K562 (cell line): ENCODE measurements at regions not wholly inside any gene's neighbourhood (a gene's known extent, or its start where the extent isn't known, plus 50 kb on each side); places are given as distances from the start of the nearest gene placed in this dataset.

Experiments
- ATAC-seq: fragments of 200-7000 bp; cut with Tn5 transposase; 3 replicates; pipeline ENCODE4 v1.9.1; 2020; ENCODE audit warnings: moderate library complexity
- BruUV-seq: library from RNA; stranded (reverse); fragments of 400-500 nt; replicated peaks from 2 replicates; lab custom pipeline; 2021; lab: Mats Ljungman, UMichigan
- CTCF ChIA-PET: fragments of 300-600 bp; formaldehyde crosslinking; extraction: SDS; loops from one replicate; lab custom pipeline; 2021; ENCODE audit warnings: low intra/inter-chr PET ratio; lab: Yijun Ruan, JAX
- POLR2A ChIA-PET: fragments of 300-600, 350-650 bp; sonication (Branson Sonifier 250); formaldehyde crosslinking; extraction: SDS; loops from one replicate; lab custom pipeline; 2021; ENCODE audit warnings: antibody characterized with exemption, inconsistent platforms; lab: Yijun Ruan, JAX
- DNase-seq, 4 experiments: peaks; one replicate each; pipeline versions ENCODE4 v3.0.0 to v3.0.0-alpha.2; 2011 to 2018; ENCODE audit warnings: low spot score in 3 of 4, mixed read lengths in 3 of 4; ENCODE audit errors: extremely low read depth in 1 of 4
- FAIRE-seq: peaks from 2 replicates; lab custom pipeline; 2011; peaks lifted over from hg19 to GRCh38; lab: Jason Lieb, UNC
- H2AFZ ChIP-seq: 2 replicates; pipeline ENCODE4 v1.6.0; 2011; ENCODE audit warnings: low read depth, low read length, control low read depth, inconsistent platforms
- H3K27ac ChIP-seq: fragments of 200-600 bp; 3 replicates; pipeline ENCODE4 v1.8.0; 2011; ENCODE audit warnings: low read depth, mild to moderate bottlenecking, control low read depth, inconsistent platforms, low read length, moderate library complexity, mixed read lengths; ENCODE audit errors: extremely low read depth
- H3K27me3 ChIP-seq, 2 experiments: fragments of 300-600 bp in 1 of 2; 2 replicates in 1 of 2; 3 replicates in 1 of 2; pipeline versions ENCODE4 v1.6.0 to v1.8.0; 2011; ENCODE audit warnings: inconsistent platforms in 2 of 2, low read length in 2 of 2, mild to moderate bottlenecking in 1 of 2, mixed read lengths in 1 of 2, moderate library complexity in 1 of 2; ENCODE audit not compliant: control insufficient read depth in 2 of 2, insufficient read depth in 2 of 2
- H3K36me3 ChIP-seq: fragments of 300-600 bp; 3 replicates; pipeline ENCODE4 v1.8.0; 2011; ENCODE audit warnings: mild to moderate bottlenecking, low read length, inconsistent platforms; ENCODE audit not compliant: control insufficient read depth, insufficient read depth
- H3K4me1 ChIP-seq, 2 experiments: fragments of 200-600 bp in 1 of 2; replicated peaks in 1 of 2; 2 replicates in 1 of 2; 3 replicates in 1 of 2; pipeline versions ENCODE4 v1.5.1 to v1.8.0; 2011; ENCODE audit warnings: inconsistent platforms in 2 of 2, low read length in 2 of 2, mild to moderate bottlenecking in 1 of 2, mixed read lengths in 1 of 2, moderate library complexity in 1 of 2; ENCODE audit not compliant: control insufficient read depth in 2 of 2, insufficient read depth in 2 of 2
- H3K4me2 ChIP-seq: 2 replicates; pipeline ENCODE4 v1.6.1; 2011; ENCODE audit warnings: low read length, control low read depth, inconsistent platforms, mixed read lengths; ENCODE audit not compliant: insufficient read depth
- H3K4me3 ChIP-seq: fragments of 200-600 bp; sonication (generic), shearing (Covaris generic); 2 replicates; pipeline ENCODE4 v1.5.1; 2016; ENCODE audit warnings: control low read depth, inconsistent platforms
- H3K79me2 ChIP-seq: fragments of 200-600 bp; 3 replicates; pipeline ENCODE4 v1.8.0; 2011; ENCODE audit warnings: low read length, inconsistent platforms; ENCODE audit not compliant: control insufficient read depth, insufficient read depth
- H3K9ac ChIP-seq, 2 experiments: 2 replicates each; pipeline versions ENCODE4 v1.6.0 to v1.6.1; 2011; ENCODE audit warnings: low read depth in 2 of 2, low read length in 2 of 2, control low read depth in 1 of 2, inconsistent platforms in 1 of 2, mild to moderate bottlenecking in 1 of 2, mixed read lengths in 1 of 2; ENCODE audit not compliant: insufficient read depth in 1 of 2
- H3K9me1 ChIP-seq: one replicate; pipeline ENCODE4 v1.6.0; 2011; ENCODE audit warnings: inconsistent platforms, mild to moderate bottlenecking, low read length, moderate library complexity; ENCODE audit not compliant: control insufficient read depth, insufficient read depth
- H3K9me3 ChIP-seq: replicated peaks from 2 replicates; pipeline ENCODE4 v1.5.1; 2011; ENCODE audit warnings: low read depth, low read length, inconsistent platforms; ENCODE audit not compliant: control insufficient read depth, insufficient read depth
- H4K20me1 ChIP-seq: replicated peaks from 2 replicates; pipeline ENCODE4 v1.6.1; 2011; ENCODE audit warnings: low read length, inconsistent platforms, mixed read lengths; ENCODE audit not compliant: control insufficient read depth, insufficient read depth
- CBFA2T3 ChIP-seq: fragments of 450-650 bp; IDR thresholded peaks from 2 replicates; pipeline ENCODE4 v1.6.1; 2017
- CBX2 ChIP-seq: fragments of 200-600 bp; sonication (generic); IDR thresholded peaks from one replicate; pipeline ENCODE4 v1.6.1; 2012; ENCODE audit warnings: mild to moderate bottlenecking, low read length, inconsistent platforms; ENCODE audit not compliant: insufficient read depth, poor library complexity, severe bottlenecking
- DIDO1 ChIP-seq: fragments of 450-650 bp; IDR thresholded peaks from 2 replicates; pipeline ENCODE4 v1.6.1; 2016; ENCODE audit warnings: low read depth, missing biosample characterization, missing genetic modification characterization
- FOSL1 ChIP-seq: fragments of 200-800 bp; sonication (Bioruptor generic); conservative IDR thresholded peaks from 2 replicates; pipeline ENCODE4 v1.6.1; 2016; ENCODE audit warnings: missing genetic modification characterization, missing compliant biosample characterization
- JUND ChIP-seq, 2 experiments: IDR thresholded peaks; 2 replicates in 1 of 2; 3 replicates in 1 of 2; pipeline ENCODE4 v1.6.1; 2011; ENCODE audit warnings: borderline replicate concordance in 2 of 2, low read depth in 2 of 2, low read length in 2 of 2, improper control_type of control experiment in 1 of 2, missing biosample characterization in 1 of 2, missing genetic modification characterization in 1 of 2, missing genetic modification reagents in 1 of 2
- MTA3 ChIP-seq: fragments of 450-650 bp; formaldehyde crosslinking; IDR thresholded peaks from 2 replicates; pipeline ENCODE4 v1.6.1; 2017; ENCODE audit warnings: mild to moderate bottlenecking, borderline replicate concordance
- NFRKB ChIP-seq: fragments of 450-650 bp; IDR thresholded peaks from 2 replicates; pipeline ENCODE4 v1.6.1; 2016; ENCODE audit warnings: low read depth
- NR2C1 ChIP-seq, 2 experiments: fragments of 450-650 bp; IDR thresholded peaks; 2 replicates each; pipeline ENCODE4 v1.6.1; 2017; ENCODE audit warnings: mild to moderate bottlenecking in 2 of 2, antibody characterized with exemption in 1 of 2, inconsistent platforms in 1 of 2, missing compliant biosample characterization in 1 of 2, missing genetic modification characterization in 1 of 2
- TAF1 ChIP-seq: IDR thresholded peaks from 2 replicates; pipeline ENCODE4 v1.6.1; 2011; ENCODE audit warnings: mild to moderate bottlenecking, low read length, moderate library complexity; ENCODE audit not compliant: insufficient read depth, control insufficient read depth, severe bottlenecking; ENCODE audit errors: extremely low read depth
- TCF3 ChIP-seq: sonication (generic); formaldehyde crosslinking; IDR thresholded peaks from 2 replicates; pipeline ENCODE4 v1.4.0; 2020; ENCODE audit warnings: mild to moderate bottlenecking, missing genetic modification reagents
- ZFPM2 ChIP-seq: fragments of 250-450 bp; sonication (Bioruptor Pico); IDR thresholded peaks from 2 replicates; pipeline ENCODE4 v1.5.1; 2022; ENCODE audit warnings: mild to moderate bottlenecking
- ZFX ChIP-seq: sonication (generic); formaldehyde crosslinking; IDR thresholded peaks from 2 replicates; pipeline ENCODE4 v1.8.0; 2022; ENCODE audit warnings: mild to moderate bottlenecking, missing genetic modification reagents, moderate library complexity
- ZNF24 ChIP-seq: fragments of 450-650 bp; IDR thresholded peaks from 2 replicates; pipeline ENCODE4 v1.6.1; 2016
- ZNF644 ChIP-seq: fragments of 200-800 bp; sonication (Bioruptor generic); IDR thresholded peaks from 2 replicates; pipeline ENCODE4 v1.6.1; 2016; ENCODE audit warnings: low read depth, missing genetic modification characterization, missing compliant biosample characterization
- WGBS: fragments of 100-300 bp; shearing (Covaris generic); methylation state at CpG from one replicate; pipeline ENCODE4 v1.1.6; 2016; ENCODE audit warnings: low coverage, mixed read lengths; ENCODE audit not compliant: insufficient coverage; ENCODE audit errors: missing lambda C conversion rate; 5-methylcytosine and 5-hydroxymethylcytosine counted together
- in situ Hi-C: fragments of 300-500 bp; cut with MboI; formaldehyde crosslinking; loops from 4 replicates; pipeline ENCODE4 v1.15.0; 2018; ENCODE audit warnings: inconsistent platforms, mixed read lengths
- intact Hi-C: fragments of 100-400 bp; cut with micrococcal nuclease; formaldehyde crosslinking; loops from 2 replicates; pipeline ENCODE4 v1.14.2; 2022
- TF ChIP-seq, protein P1 (sequence below): fragments of 250-450 bp; sonication (Bioruptor Pico); IDR thresholded peaks from 2 replicates; pipeline ENCODE4 v1.5.0; 2021
- TF ChIP-seq, protein P2 (sequence below), 2 experiments: fragments of 450-650 bp in 1 of 2; sonication (generic) in 1 of 2; formaldehyde crosslinking in 1 of 2; IDR thresholded peaks in 1 of 2; conservative IDR thresholded peaks in 1 of 2; 2 replicates each; pipeline versions ENCODE4 v1.6.1 to v1.8.1; 2016 to 2023; ENCODE audit warnings: mild to moderate bottlenecking in 2 of 2, moderate library complexity in 2 of 2, inconsistent platforms in 1 of 2, missing genetic modification reagents in 1 of 2

DNA sequence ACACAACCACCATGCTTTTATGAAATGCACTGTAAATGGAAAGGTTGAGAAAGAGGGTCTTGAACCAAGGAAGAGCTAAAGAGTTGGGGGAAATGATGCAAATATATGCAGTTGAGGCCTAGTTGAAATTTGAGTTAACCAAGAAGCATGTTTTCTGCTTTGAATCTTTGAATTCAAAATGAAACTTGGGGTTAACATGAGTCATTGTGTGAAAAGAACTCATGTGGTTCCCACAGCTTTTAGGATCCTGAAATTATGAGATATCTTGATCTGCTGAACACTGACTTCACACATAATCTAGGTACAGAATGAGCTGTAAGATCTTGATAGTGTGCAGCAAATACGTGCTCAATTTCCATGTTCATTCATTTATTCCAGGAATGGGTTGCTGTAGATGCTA, 422.9 kb upstream of the TRIB2 start:
- in situ Hi-C loops (no loop called here), intact Hi-C loops (no loop called here)
- no peaks in the 10 kb centered on the region for H3K27me3 ChIP-seq
- H3K4me1 ChIP-seq, result peaks cover 8 to 21% of the 10 kb centered on the region in 2 experiments; a peak in 4 of 5 replicates
- no peaks in the 10 kb centered on the region for H3K9me3 ChIP-seq
- TF ChIP-seq TAF1 (no peak), MTA3 (no peak), JUND (IDR thresholded peaks at IDR 0.05; ENCODE audit: borderline replicate concordance, low read depth, low read length) (0 out of 2 replicates have a peak, but pooled peaks have one; percentile 23), JUND (tag; IDR thresholded peaks at IDR 0.05; ENCODE audit: borderline replicate concordance, low read depth, low read length) (no peak; the same call in 1 of the 3 replicates), ZFX (CRISPR knock-in tag) (0 out of 2 replicates have a peak, but pooled peaks have one; percentile 25), NR2C1 (IDR thresholded peaks at IDR 0.05) (no peak), NR2C1 (tag; IDR thresholded peaks at IDR 0.05) (no peak), DIDO1 (tag) (no peak), ZNF644 (tag) (no peak), NFRKB (no peak), CBFA2T3 (0 out of 2 replicates have a peak, but pooled peaks have one; percentile 3), TCF3 (CRISPR knock-in tag) (no peak), ZNF24 (0 out of 2 replicates have a peak, but pooled peaks have one; percentile 25), CBX2 (no peak), FOSL1 (tag) (peak; percentile 76), ZFPM2 (no peak)
- TF ChIP-seq, protein P1, sequence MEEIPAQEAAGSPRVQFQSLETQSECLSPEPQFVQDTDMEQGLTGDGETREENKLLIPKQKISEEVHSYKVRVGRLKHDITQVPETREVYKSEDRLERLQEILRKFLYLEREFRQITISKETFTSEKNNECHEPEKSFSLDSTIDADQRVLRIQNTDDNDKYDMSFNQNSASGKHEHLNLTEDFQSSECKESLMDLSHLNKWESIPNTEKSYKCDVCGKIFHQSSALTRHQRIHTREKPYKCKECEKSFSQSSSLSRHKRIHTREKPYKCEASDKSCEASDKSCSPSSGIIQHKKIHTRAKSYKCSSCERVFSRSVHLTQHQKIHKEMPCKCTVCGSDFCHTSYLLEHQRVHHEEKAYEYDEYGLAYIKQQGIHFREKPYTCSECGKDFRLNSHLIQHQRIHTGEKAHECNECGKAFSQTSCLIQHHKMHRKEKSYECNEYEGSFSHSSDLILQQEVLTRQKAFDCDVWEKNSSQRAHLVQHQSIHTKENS (CRISPR knock-in tag), result no peak
- TF ChIP-seq, protein P2, sequence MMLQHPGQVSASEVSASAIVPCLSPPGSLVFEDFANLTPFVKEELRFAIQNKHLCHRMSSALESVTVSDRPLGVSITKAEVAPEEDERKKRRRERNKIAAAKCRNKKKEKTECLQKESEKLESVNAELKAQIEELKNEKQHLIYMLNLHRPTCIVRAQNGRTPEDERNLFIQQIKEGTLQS (IDR thresholded peaks at IDR 0.05), result peak; percentile 25; the same call in 1 of the 2 replicates
- TF ChIP-seq, protein P2 (CRISPR knock-in tag; conservative IDR thresholded peaks at IDR 0.05), result no peak
- H2AFZ ChIP-seq, result 0 out of 2 replicates have a peak overlapping the region, but pooled peaks have one; percentile 13
- FAIRE-seq, result no peak
- H3K36me3 ChIP-seq, result peaks cover 9% of the 10 kb centered on the region; the same call in 1 of the 3 replicates
- H3K9me1 ChIP-seq, result no peaks in the 10 kb centered on the region
- DNase-seq, result no peak
- no peak for ATAC-seq
- no peak overlapping the region for H3K27ac ChIP-seq
- H3K9ac ChIP-seq, result no peak overlapping the region
- no peak overlapping the region for H3K4me2 ChIP-seq
- BruUV-seq, result no TSS peak
- CTCF ChIA-PET, result no interaction called here
- POLR2A ChIA-PET, result interaction anchor here (0.6 to 1.1 kb wide), 4 partner anchors 8 to 866 kb away, joined by 3 to 4 read pairs (median 4); no protein-coding TSS in a partner anchor
- no peak overlapping the region for H3K4me3 ChIP-seq
- peaks cover 32% of the 10 kb centered on the region for H3K79me2 ChIP-seq
- 10% methylated on average over 1 of the region's 1 CpG for WGBS
- H4K20me1 ChIP-seq, result no peaks in the 10 kb centered on the region
